ENCODE measurements at regions not wholly inside any gene's neighbourhood (a gene's known extent, or its start where the extent isn't known, plus 50 kb on each side); places are given as distances from the start of the nearest gene placed in this dataset.

DNA sequence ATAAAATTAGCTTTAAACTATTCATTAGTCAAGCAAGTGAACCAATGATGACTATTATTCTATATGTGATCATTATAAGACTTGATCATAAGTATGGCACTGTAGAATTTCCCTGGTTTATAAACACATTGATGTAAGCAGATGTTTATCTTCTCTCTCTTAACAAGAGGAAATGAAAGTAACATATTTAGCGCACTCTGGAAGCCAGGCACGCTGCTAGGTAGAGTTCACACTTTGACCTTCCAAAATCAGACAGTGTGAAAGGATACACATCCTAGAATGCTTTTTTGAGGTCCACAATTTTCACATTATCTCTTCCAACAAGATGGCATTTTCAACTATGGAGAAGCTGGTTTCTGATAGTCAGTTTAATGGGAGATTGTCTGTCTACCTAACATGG, 529.4 kb upstream of the IGFBP3 start:
- POLR2A ChIA-PET, result no interaction called here
- CTCF ChIA-PET, result no interaction called here

DNA sequence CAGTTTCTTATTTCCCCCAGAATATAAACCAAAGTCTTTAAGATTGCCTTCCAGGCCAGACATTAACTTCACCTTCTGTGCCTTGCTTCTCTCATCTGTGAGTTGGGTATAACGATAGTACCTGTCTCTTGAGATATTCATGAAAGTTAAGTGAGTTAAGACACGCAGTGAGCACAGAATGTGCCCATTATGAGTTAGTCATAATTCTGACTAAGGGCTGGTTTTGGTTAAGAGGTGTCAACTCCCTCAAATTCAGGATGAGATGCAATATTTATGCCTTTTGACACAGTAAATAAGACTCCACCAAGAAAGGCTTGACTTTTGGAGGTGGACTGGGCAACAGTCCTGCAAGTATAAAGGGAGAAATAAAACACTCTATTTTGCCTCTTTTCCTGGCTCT, 528.7 kb upstream of the IGFBP3 start:
- ChIA-PET POLR2A (no interaction called here), CTCF (interaction anchor here (0.7 kb wide), 1 partner anchor 112 kb away, joined by 3 read pairs; no protein-coding TSS in a partner anchor)

DNA sequence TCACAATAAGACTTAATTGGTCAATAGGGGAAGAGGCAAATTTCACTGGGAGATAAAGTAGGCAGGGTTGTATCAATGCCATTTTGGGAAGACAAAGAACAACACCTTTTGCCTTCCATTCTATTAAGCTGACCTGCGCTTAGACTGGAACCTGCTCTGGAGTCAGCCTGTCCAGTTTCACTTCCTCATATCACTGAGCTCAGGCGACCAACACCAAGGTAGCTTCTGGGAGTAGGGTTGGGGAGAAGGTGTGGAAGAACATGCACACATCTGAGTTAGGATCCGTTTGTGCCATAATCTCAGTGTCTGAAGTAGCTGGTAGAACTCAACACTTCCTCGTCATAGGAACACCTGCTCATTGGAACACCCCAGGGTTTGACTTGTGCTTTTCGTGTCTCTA, 527.4 kb upstream of the IGFBP3 start:
- ChIA-PET CTCF (no interaction called here), POLR2A (no interaction called here)

DNA sequence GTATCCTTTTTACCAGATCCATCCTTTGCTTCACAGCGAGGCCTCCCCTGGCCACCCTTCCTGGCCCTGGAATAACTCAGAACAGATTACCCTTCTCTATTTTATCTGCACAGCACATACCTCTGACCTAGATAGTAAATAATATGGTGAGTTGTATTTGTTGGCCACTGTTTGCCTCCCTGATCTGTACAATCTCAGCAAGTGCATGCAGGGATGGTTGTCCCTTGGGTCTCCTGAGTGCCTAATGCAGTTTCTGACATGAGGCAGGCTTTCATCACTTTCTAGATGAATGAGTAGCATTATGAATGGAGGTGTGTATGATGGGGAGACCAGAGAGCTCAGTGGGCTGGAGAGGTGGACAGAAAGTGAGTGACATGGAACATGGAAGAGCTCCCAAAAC, 525.1 kb upstream of the IGFBP3 start:
- ChIA-PET POLR2A (no interaction called here), CTCF (no interaction called here)

DNA sequence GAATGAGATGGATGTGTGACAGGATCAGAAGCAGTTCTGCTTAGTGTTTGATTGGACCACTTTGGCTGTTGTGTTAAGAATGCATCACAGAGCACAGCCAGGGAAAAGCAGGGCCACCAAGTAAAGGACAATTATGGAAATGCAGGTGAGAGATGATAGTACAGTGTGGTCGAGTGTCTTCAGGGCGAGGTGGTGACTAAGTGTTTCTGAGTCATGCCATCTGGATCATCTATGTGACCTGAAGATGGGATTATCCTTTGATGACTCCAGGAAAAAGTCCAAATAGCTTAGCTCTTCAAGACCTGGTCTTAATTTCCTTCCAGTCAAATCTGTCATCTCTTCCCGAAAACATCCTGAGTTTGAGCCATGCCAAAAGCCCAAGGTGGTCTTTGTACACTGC, 523.2 kb upstream of the IGFBP3 start:
- ChIA-PET CTCF (no interaction called here), POLR2A (no interaction called here)

DNA sequence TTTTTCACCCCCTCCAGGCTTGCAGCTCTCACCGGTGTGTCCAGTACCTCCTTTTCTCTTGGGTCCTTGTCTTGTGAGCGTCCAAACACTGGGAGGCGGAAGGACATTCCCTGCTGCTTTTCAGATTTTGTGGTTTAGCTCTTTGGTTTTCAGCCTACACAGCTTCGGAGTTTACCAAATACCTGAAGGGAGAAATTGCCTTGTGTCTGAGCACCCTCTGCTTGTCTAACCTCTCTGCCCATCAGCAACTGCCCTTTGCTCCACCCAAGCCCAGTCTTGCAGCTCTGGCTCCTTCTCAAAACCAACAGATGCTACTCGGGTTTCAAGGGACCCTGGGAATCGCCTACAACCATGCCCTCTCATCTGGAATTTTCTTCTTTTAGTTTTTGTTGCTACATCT, 519.1 kb upstream of the IGFBP3 start:
- POLR2A ChIA-PET, result no interaction called here
- CTCF ChIA-PET, result no interaction called here

DNA sequence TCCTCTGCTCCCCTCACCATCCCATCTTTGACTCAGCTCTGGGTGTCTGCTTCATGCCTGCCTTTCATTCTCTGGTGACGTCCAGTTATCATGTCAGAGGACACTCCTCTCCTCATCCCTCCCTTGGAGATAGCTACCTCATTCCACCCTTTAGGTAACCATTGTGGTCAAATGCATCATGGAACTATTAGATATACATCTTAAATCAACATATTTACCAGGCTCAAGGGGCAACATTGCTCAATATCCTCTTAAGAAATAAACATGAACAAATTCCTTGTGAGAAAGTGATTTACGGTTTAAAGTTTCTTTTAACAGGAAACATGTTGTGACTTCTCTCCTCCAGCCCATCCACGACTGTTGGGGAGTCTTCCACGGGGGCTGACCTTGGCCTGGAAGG, 511.6 kb upstream of the IGFBP3 start:
- ChIA-PET POLR2A (no interaction called here), CTCF (no interaction called here)

DNA sequence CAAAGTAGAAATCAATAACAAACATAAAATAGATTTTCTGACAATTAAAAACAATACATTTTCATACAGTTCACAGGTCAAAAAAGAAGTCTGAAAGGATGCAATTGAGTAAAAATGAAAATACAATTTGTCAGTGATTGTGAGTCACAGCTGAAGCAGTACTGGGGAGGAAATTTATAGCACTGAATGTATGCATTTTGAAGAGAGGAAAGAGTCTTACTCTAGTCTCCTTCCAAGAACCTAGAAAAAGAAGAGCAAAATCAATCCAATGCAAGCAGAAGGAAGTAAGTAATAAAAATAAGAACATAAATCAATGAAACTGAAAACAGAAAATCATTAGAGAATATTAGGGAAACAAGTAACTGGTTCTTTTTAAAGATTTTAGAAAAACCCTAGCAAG, 507.2 kb upstream of the IGFBP3 start:
- ChIA-PET CTCF (no interaction called here), POLR2A (no interaction called here)

DNA sequence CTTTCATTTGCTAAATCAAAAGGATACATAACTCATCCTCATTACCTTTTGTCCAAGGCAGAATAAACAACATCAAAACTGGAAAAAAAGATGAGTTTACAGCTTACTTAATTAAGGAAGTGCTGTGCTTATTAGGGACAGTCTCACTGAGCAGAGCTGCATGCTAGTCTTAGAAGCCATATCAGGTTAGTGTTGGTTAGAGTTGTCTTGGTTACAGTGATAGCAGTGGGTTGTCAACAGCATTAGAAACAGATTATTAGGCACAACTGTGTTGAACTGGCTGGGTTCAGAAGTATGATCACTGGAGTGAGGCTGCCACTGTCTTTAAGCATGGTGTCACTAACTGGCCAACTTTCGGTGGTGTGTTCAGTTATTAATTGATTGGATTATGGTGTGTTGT, 503.9 kb upstream of the IGFBP3 start:
- POLR2A ChIA-PET, result no interaction called here
- CTCF ChIA-PET, result no interaction called here

DNA sequence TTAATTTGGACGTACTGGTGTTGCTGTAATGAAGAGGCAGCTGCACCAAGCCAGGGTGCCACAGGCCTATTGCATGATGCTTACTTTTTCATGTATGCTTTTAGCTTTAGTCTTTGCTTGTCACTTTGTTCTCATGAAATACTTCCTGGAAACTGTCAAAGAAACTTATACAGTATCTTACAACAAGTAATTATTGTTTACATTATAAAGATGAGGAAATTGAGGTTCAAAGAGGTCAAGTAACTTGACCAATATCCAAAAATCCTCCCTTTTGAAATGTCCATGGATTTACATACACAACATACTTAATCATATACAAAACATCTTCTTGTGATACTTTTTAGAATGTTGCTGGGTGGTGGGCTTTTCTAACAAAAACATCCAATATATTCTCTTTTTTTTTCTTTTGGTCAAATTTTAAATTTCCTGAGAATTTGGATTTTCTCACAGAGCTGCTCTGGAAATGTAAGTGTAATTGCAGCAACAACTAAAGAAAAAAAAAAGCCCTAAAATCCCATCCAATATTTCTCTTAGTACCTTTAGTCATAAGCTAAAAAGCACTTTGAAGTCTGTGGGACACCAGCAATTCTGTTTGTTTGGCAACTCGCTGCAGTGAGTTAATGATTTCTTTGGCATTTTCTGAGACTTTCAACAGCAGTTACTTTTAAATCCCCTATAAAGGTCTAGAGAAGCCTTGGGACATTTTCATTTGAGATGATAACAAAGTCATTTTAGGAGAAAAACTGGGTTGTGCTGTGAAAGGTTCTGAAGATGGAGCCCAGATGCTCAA, 500.6 kb upstream of the IGFBP3 start:
- CTCF ChIA-PET, result no interaction called here
- POLR2A ChIA-PET, result no interaction called here

DNA sequence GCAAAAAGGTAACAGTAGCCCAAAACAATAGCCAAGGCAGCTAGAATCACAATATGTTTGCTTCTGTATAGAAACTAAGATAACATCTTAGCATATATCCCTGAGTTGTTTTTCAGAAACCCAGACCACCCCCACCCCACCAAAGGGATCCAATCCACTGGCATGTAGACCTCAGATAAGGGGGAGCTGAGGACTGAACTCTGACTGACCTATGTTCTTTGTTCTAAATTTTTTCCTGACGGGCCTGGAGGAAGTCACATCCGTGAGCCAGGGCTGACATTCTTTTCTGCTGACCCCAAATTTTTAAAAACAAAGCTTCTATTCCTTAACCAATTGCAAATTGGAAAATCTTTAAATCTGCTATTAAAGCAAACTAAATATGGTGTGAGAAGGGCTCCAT, 493.9 kb upstream of the IGFBP3 start:
- ChIA-PET POLR2A (no interaction called here), CTCF (no interaction called here)

DNA sequence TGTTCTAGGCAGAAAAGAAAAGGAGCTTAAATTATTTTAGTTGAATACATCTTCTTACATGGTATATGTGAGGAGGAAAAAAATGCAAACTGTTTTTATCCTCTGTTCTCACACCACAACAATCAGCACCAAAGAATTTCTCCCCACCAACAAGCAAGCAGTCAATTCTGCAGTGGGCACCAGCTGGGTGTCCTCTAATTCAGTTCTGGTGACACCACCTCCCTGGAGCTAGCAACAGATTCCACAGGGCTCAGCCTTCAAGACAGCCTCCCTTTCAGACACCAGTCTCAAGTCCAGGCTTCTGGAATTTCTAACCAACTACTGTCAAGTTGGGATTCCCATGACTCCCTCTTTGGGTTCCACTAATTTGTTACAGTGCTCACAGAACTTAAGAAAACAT, 490.2 kb upstream of the IGFBP3 start:
- CTCF ChIA-PET, result no interaction called here
- POLR2A ChIA-PET, result no interaction called here

DNA sequence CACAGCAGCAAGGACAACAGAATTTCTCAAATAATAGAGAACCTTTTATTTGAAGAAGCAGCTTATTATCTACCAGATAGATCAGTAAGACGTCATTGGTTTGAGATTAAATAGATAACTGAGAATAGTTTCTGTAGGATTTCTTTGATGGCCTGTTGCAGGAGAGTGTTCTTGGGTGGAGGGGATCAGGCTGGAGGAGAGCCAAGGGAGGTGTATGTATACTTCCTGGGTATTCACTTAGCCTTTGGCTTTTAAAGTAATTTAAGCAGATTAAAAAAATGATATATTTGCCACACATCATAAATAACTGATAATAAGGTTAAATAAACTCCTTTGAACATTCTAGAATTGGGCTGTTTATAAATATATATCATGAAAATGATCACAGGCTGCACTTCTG, 486.1 kb upstream of the IGFBP3 start:
- CTCF ChIA-PET, result no interaction called here
- POLR2A ChIA-PET, result no interaction called here

DNA sequence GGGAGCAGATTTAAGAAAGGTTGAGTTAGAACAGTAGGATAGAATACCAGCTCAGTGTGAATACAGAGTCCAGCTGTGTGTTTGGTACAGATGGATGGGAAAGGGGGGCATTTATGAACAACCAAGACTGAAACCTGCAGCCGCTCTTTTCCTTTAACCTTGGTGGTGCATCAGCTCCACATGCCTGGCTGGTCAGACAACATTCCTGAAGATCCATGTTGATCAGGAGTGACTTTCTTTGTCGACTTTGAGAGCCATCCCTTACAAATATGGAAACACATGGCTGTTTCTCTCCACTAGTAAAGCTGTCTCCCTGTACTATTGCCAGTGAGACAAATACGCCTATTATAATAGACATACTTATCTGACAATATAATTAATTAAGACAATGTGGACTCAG, 476.5 kb upstream of the IGFBP3 start:
- POLR2A ChIA-PET, result no interaction called here

DNA sequence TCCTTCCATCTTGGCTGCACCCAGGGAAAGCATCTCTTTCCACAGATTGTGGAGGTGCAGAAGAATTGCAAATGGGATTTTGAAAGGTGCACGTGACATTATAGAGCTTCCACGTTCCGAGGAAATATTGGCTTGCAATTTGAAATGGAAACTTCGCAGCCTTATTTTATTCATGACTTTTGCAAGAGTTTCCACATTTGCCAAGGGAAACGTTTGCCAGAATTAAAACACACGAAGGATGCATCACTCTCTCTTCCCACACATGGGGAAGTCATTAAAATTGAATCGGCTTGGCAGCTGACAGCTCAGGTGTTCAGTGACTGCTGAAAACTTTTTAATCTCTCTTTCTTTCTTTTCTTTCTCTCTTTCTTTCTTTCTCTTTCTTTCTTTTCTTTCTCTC, 475.4 kb upstream of the IGFBP3 start:
- POLR2A ChIA-PET, result no interaction called here

More for the DNA sequence above, 476.5 kb upstream of the IGFBP3 start:
- CTCF ChIA-PET, result no interaction called here

DNA sequence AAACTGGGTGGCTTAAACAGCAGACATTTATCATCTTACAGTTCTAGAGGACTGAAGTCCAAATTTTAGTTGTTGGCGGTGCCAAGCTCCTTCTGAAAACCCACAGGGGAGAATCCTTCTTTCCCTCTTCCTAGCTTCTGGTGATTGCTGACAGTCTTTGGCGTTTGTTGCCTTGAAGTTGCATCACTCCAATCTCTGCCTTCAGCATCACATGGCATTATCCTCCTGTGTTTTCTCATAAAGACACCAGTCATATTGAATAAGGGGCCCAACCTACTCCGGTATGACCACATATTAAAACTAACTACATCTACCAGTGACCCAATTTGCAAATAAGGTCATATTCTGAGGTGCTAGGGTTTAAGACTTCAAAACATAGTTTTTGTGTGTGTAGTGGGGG, 472.1 kb upstream of the IGFBP3 start:
- ChIA-PET CTCF (no interaction called here), POLR2A (no interaction called here)

More for the DNA sequence above, 475.4 kb upstream of the IGFBP3 start:
- CTCF ChIA-PET, result no interaction called here

DNA sequence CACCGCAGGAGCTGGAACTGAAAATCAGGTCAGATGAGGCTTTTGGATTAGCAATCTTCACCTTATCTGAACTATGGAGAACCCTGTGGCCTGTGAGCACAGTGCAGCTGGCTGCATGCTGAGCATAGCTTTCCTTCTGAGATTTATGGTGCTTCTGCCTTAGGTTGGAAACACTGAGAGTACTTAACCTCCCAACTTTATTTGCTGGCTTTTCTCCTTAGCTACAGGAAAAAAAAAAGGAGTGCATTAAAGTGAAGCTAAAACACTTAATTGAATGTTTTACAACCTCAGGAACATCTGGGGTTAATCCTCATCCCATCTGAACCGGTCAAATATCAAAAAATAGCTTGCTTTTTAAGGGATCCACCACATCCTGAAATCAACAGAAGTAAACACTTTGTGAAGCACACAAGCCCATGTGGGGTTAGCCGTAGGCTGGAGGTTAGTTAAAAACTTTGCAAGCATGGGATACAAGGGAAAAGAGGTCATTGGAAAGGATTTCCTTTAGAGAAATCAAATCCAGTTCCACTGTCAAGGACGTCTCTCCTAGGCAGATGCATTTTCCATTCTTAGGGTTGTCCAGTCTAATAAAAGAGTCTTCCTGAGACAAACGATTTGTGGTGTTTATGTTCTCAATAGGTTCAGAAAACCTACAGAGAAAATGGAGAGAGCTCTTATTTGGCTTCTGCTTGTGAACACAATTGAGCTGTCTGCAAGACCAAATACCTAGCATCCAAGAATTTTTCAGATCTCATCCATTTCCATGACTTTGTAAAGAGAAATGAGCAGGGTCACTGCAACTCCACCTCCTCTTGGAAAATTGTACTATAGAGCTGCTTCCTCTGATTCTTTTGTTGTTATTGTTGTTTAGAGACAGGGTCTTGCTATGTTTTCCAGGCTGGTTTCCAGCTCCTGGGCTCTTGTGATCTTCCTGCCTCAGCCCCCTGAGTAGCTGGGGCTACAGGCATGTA, 470.4 kb upstream of the IGFBP3 start:
- ChIA-PET POLR2A (no interaction called here), CTCF (no interaction called here)

DNA sequence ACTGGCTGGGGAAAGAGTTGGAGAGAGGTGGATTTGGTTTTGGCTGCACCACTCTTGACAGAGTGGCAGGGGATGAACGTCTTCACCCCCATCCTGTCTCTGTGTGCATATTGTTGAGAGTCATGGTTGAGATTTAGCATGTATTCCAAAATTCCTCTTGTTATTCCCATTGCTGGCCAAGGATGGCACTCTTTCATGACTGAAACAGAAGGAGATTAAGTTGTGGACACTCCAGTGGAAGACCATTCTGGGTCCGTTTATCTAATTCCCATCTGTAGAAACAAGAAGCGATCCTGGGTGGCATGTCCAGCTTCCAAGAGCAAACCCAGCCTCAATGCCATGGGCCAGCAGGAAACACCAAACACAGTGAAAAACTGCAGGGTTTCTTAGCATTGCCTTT, 469.0 kb upstream of the IGFBP3 start:
- ChIA-PET CTCF (no interaction called here), POLR2A (no interaction called here)

DNA sequence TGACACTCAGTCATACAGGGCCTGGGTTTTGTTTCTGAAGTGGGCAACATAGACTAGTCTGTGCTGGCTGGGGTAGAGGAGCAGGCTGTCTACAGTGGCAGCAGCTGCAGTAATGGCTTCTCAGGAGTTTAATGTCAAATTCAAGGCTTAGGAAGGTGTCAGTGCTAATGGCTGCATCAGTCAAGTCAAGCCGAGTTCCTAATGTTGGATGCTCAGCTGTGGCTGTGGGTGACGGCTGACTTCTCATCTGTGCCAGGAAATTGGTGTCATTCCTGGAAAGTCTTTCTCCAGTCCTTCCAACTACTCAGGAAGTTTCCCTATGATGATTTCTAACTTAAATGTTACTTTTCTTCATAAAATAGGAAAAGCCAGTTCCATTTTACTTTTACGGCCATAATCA, 468.1 kb upstream of the IGFBP3 start:
- CTCF ChIA-PET, result no interaction called here
- POLR2A ChIA-PET, result no interaction called here

DNA sequence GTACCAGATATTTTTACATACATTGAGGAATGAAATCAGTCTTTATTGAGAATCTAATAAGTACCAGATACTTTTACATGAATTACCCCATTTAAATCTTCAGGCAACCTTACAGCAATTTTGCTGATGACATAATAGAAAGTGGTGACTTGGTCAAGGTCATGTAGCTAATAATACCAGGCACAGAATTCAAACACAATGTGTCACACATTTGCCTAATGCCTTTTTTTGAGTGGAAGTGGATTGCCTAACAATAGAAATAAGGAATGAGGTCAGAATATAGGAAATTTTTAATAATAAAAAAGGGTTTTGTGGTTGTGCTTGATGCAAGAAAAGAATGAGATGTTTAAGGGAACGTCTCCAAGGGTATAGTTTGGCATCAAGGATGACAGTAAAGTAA, 466.6 kb upstream of the IGFBP3 start:
- POLR2A ChIA-PET, result no interaction called here
- CTCF ChIA-PET, result no interaction called here

Measured in activated CD8-positive, alpha-beta memory T cell treated with anti-CD3 and anti-CD28 coated beads for 36 hours (primary cell).